ENCODE measurements at regions not wholly inside any gene's neighbourhood (a gene's known extent, or its start where the extent isn't known, plus 50 kb on each side); places are given as distances from the start of the nearest gene placed in this dataset.

GRCh38 chr9:79300068-79300467 is 271.7 kb upstream of the TLE4 start:
- no peak for TF ChIP-seq GATA2 (IDR thresholded peaks at IDR 0.05; ENCODE audit: low read depth, low read length)
- TF ChIP-seq GATA3 (IDR thresholded peaks at IDR 0.05; ENCODE audit: low read depth, low read length): no peak

GRCh38 chr9:79301085-79301484 is 270.7 kb upstream of the TLE4 start:
- TF ChIP-seq GATA3 (IDR thresholded peaks at IDR 0.05; ENCODE audit: low read depth, low read length): no peak
- no peak for TF ChIP-seq GATA2 (IDR thresholded peaks at IDR 0.05; ENCODE audit: low read depth, low read length)

GRCh38 chr9:79301551-79302391 is 270.0 kb upstream of the TLE4 start:
- TF ChIP-seq GATA3 (IDR thresholded peaks at IDR 0.05; ENCODE audit: low read depth, low read length): no peak
- no peak for TF ChIP-seq GATA2 (IDR thresholded peaks at IDR 0.05; ENCODE audit: low read depth, low read length)

- no peak for TF ChIP-seq GATA3 (IDR thresholded peaks at IDR 0.05; ENCODE audit: low read depth, low read length)
- TF ChIP-seq GATA2 (IDR thresholded peaks at IDR 0.05; ENCODE audit: low read depth, low read length): no peak
Measured at GRCh38 chr9:79302569-79302968, 269.2 kb upstream of the TLE4 start.

GRCh38 chr9:79308012-79308411 is 263.8 kb upstream of the TLE4 start:
- no peak for TF ChIP-seq GATA2 (IDR thresholded peaks at IDR 0.05; ENCODE audit: low read depth, low read length)
- TF ChIP-seq GATA3 (IDR thresholded peaks at IDR 0.05; ENCODE audit: low read depth, low read length): no peak

GRCh38 chr9:79312686-79313421 is 258.9 kb upstream of the TLE4 start:
- no peak for TF ChIP-seq GATA2 (IDR thresholded peaks at IDR 0.05; ENCODE audit: low read depth, low read length)

- TF ChIP-seq GATA2 (IDR thresholded peaks at IDR 0.05; ENCODE audit: low read depth, low read length): no peak
- no peak for TF ChIP-seq GATA3 (IDR thresholded peaks at IDR 0.05; ENCODE audit: low read depth, low read length)
Measured at GRCh38 chr9:79325501-79325900, 246.3 kb upstream of the TLE4 start.

- TF ChIP-seq GATA2 (IDR thresholded peaks at IDR 0.05; ENCODE audit: low read depth, low read length): no peak
- TF ChIP-seq GATA3 (IDR thresholded peaks at IDR 0.05; ENCODE audit: low read depth, low read length): peak; percentile 20; the same call in 1 of the 2 replicates
Measured at GRCh38 chr9:79329861-79330260, 241.9 kb upstream of the TLE4 start.

GRCh38 chr9:79334001-79334400 is 237.8 kb upstream of the TLE4 start:
- no peak for TF ChIP-seq GATA2 (IDR thresholded peaks at IDR 0.05; ENCODE audit: low read depth, low read length)
- no peak for TF ChIP-seq GATA3 (IDR thresholded peaks at IDR 0.05; ENCODE audit: low read depth, low read length)

GRCh38 chr9:79334711-79335110 is 237.1 kb upstream of the TLE4 start:
- TF ChIP-seq GATA3 (IDR thresholded peaks at IDR 0.05; ENCODE audit: low read depth, low read length) (no peak), GATA2 (IDR thresholded peaks at IDR 0.05; ENCODE audit: low read depth, low read length) (no peak)

GRCh38 chr9:79335987-79336386 is 235.8 kb upstream of the TLE4 start:
- TF ChIP-seq GATA2 (IDR thresholded peaks at IDR 0.05; ENCODE audit: low read depth, low read length) (no peak), GATA3 (IDR thresholded peaks at IDR 0.05; ENCODE audit: low read depth, low read length) (no peak)

- no peak for TF ChIP-seq GATA2 (IDR thresholded peaks at IDR 0.05; ENCODE audit: low read depth, low read length)
- no peak for TF ChIP-seq GATA3 (IDR thresholded peaks at IDR 0.05; ENCODE audit: low read depth, low read length)
Measured at GRCh38 chr9:79341561-79341960, 230.2 kb upstream of the TLE4 start.

GRCh38 chr9:79346350-79347020 is 225.3 kb upstream of the TLE4 start:
- TF ChIP-seq GATA3 (IDR thresholded peaks at IDR 0.05; ENCODE audit: low read depth, low read length) (no peak), GATA2 (IDR thresholded peaks at IDR 0.05; ENCODE audit: low read depth, low read length) (no peak)

- TF ChIP-seq GATA2 (IDR thresholded peaks at IDR 0.05; ENCODE audit: low read depth, low read length) (no peak), GATA3 (IDR thresholded peaks at IDR 0.05; ENCODE audit: low read depth, low read length) (no peak)
Measured at GRCh38 chr9:79352322-79352721, 219.4 kb upstream of the TLE4 start.

All from SH-SY5Y (cell line).